ENCODE measurements at regions not wholly inside any gene's neighbourhood (a gene's known extent, or its start where the extent isn't known, plus 50 kb on each side); places are given as distances from the start of the nearest gene placed in this dataset.

GRCh38 chrX:39834600-39834999 lies 263.2 kb downstream of the BCOR start (continued):
- TF ChIP-seq STAT6 (CRISPR knock-in tag; IDR thresholded peaks at IDR 0.05) (no peak), EP400 (IDR thresholded peaks at IDR 0.05) (no peak), TRIM25 (IDR thresholded peaks at IDR 0.05; ENCODE audit: borderline replicate concordance) (no peak), CREM (IDR thresholded peaks at IDR 0.05; ENCODE audit: low read depth) (no peak), CHCHD3 (CRISPR knock-in tag; IDR thresholded peaks at IDR 0.05) (no peak)
- TF ChIP-seq, protein P1, sequence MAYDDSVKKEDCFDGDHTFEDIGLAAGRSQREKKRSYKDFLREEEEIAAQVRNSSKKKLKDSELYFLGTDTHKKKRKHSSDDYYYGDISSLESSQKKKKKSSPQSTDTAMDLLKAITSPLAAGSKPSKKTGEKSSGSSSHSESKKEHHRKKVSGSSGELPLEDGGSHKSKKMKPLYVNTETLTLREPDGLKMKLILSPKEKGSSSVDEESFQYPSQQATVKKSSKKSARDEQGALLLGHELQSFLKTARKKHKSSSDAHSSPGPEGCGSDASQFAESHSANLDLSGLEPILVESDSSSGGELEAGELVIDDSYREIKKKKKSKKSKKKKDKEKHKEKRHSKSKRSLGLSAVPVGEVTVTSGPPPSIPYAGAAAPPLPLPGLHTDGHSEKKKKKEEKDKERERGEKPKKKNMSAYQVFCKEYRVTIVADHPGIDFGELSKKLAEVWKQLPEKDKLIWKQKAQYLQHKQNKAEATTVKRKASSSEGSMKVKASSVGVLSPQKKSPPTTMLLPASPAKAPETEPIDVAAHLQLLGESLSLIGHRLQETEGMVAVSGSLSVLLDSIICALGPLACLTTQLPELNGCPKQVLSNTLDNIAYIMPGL (CRISPR knock-in tag; IDR thresholded peaks at IDR 0.05), result no peak
